ENCODE measurements at regions not wholly inside any gene's neighbourhood (a gene's known extent, or its start where the extent isn't known, plus 50 kb on each side); places are given as distances from the start of the nearest gene placed in this dataset.

- TF ChIP-seq POLR2A (IDR thresholded peaks at IDR 0.05) (no peak), POLR2AphosphoS5 (IDR thresholded peaks at IDR 0.05) (no peak)
These were observed 55.1 kb upstream of the PAPPA start for GRCh38 chr9:116098476-116098875.

Data from upper lobe of left lung (tissue), 4 donors.